ENCODE measurements at regions not wholly inside any gene's neighbourhood (a gene's known extent, or its start where the extent isn't known, plus 50 kb on each side); places are given as distances from the start of the nearest gene placed in this dataset.

DNA sequence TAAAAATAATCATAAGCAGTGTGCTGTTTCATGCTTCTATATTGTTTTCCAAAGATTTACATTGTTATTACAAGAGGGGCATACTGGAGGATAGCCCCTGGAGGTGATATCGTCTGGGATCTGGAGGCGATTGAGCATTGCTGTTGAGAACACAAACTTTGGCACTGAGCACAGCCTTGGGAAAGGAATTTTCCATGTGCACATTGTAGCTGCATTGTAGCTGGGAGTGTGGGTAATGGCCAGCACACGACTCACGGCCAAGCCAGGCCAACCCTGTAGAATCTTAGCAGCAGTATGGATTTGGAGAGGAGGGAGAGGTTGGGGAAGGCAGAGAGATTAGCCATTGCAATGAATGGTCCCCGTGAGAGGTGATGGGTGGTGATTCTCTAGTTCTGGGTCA, 121.9 kb downstream of the SMIM20 start:
- no peak for DNase-seq (ENCODE audit: low spot score)
- peaks cover 2% of the 10 kb centered on the region for H3K27me3 Mint-ChIP-seq (ENCODE audit: unreplicated experiment)
- H3K27ac Mint-ChIP-seq (ENCODE audit: unreplicated experiment) = no peak overlapping the region
- H3K4me3 Mint-ChIP-seq (ENCODE audit: unreplicated experiment) = no peak overlapping the region
- H3K9me3 Mint-ChIP-seq (ENCODE audit: unreplicated experiment) = no peaks in the 10 kb centered on the region
- H3K4me1 Mint-ChIP-seq (ENCODE audit: unreplicated experiment) = no peaks in the 10 kb centered on the region
- peaks cover 4% of the 10 kb centered on the region for H3K36me3 Mint-ChIP-seq (ENCODE audit: low read depth, unreplicated experiment)
- TF ChIP-seq CTCF (IDR thresholded peaks at IDR 0.05; ENCODE audit: unreplicated experiment) = no peak

DNA sequence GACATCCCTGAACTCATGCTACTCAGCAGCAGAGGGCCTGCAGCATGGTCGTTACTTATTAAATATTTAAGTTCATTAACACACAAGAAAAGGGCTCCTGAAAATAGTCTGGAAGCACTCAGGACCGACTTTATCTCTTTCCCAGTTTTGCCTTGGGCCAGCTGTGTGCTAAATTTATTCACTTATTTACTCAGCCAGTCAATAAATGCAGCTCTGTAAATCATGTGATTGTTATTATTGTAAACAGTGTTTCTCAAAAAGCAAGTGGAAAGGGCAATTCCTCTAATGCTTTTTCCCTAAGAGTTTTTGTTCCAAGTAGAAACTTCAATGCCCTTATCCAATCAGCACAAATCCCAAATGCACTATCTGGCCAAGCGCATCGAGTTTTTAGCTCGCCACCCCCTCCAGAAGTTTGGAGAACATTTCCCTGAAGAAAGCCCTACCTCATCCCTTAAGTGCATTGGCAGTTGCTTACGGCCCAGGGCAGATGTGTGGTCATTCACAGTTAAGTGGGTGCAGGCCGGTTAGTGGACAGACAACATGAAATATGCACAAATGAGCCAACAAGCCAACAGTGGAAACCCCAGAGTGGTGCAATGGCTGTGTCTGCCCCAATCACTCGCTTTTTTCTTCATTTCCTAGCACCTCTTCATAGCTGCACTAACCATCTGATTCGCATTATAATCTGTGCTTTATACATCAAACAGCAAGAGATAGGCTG, 125.8 kb downstream of the SMIM20 start:
- no peak overlapping the region for H3K27ac Mint-ChIP-seq (ENCODE audit: unreplicated experiment)
- H3K27me3 Mint-ChIP-seq (ENCODE audit: unreplicated experiment) = peaks cover 2% of the 10 kb centered on the region
- no peaks in the 10 kb centered on the region for H3K4me1 Mint-ChIP-seq (ENCODE audit: unreplicated experiment)
- no peak overlapping the region for H3K4me3 Mint-ChIP-seq (ENCODE audit: unreplicated experiment)
- no peak for TF ChIP-seq CTCF (IDR thresholded peaks at IDR 0.05; ENCODE audit: unreplicated experiment)
- no peak for DNase-seq (ENCODE audit: low spot score)
- H3K36me3 Mint-ChIP-seq (ENCODE audit: low read depth, unreplicated experiment) = no peaks in the 10 kb centered on the region
- no peaks in the 10 kb centered on the region for H3K9me3 Mint-ChIP-seq (ENCODE audit: unreplicated experiment)

DNA sequence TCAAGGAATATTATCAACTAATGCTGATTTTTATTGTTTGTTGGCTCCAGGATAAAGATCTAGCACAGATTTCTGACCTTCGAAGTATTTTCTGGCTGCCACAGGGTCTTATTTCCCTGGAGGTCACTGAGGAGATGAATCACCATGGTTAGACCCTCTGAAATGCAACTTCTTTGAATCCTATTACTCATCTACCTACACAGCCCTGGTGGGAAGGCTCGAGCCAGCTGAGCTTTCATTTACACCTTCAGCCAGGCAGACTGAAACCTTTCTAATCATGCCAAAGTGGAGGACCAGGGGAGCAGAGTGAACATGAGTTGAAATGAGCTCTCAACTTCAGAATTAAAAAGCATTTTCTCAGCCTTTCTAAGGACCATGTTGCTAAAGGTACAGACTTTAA, 130.5 kb downstream of the SMIM20 start:
- H3K4me3 Mint-ChIP-seq (ENCODE audit: unreplicated experiment) = no peak overlapping the region
- TF ChIP-seq CTCF (IDR thresholded peaks at IDR 0.05; ENCODE audit: unreplicated experiment) = no peak
- peaks cover 3% of the 10 kb centered on the region for H3K27me3 Mint-ChIP-seq (ENCODE audit: unreplicated experiment)
- DNase-seq (ENCODE audit: low spot score) = no peak
- no peaks in the 10 kb centered on the region for H3K9me3 Mint-ChIP-seq (ENCODE audit: unreplicated experiment)
- H3K4me1 Mint-ChIP-seq (ENCODE audit: unreplicated experiment) = no peaks in the 10 kb centered on the region
- H3K36me3 Mint-ChIP-seq (ENCODE audit: low read depth, unreplicated experiment) = no peaks in the 10 kb centered on the region
- H3K27ac Mint-ChIP-seq (ENCODE audit: unreplicated experiment) = no peak overlapping the region

DNA sequence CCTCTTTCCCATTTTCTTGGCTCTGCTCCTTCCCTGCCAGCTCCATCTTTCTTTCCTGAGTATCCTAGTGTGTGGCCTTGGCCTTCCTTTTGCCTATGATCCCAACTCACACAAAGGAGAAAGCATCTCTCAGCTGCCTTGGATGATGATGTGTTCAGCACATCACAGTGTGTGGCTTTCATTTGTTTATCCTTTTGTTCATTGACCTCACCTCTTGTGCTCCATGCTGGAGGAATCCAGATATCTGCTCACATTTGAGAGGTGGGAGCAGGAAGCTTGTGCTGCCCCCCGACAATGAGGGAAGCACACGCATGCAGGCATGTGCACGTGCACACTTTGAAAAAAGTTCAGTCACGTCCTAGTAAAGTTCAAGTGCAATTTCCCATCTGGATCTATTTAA, 131.0 kb downstream of the SMIM20 start:
- no peaks in the 10 kb centered on the region for H3K36me3 Mint-ChIP-seq (ENCODE audit: low read depth, unreplicated experiment)
- no peaks in the 10 kb centered on the region for H3K4me1 Mint-ChIP-seq (ENCODE audit: unreplicated experiment)
- no peak for TF ChIP-seq CTCF (IDR thresholded peaks at IDR 0.05; ENCODE audit: unreplicated experiment)
- no peak overlapping the region for H3K4me3 Mint-ChIP-seq (ENCODE audit: unreplicated experiment)
- H3K9me3 Mint-ChIP-seq (ENCODE audit: unreplicated experiment) = no peaks in the 10 kb centered on the region
- H3K27ac Mint-ChIP-seq (ENCODE audit: unreplicated experiment) = no peak overlapping the region
- H3K27me3 Mint-ChIP-seq (ENCODE audit: unreplicated experiment) = peaks cover 3% of the 10 kb centered on the region
- DNase-seq (ENCODE audit: low spot score) = no peak

GRCh38 chr4:26047795-26048194, 133.8 kb downstream of the SMIM20 start:
- Mint-ChIP-seq H3K27ac (ENCODE audit: unreplicated experiment) (no peak overlapping the region), H3K4me1 (ENCODE audit: unreplicated experiment) (no peaks in the 10 kb centered on the region), H3K27me3 (ENCODE audit: unreplicated experiment) (peaks cover 1% of the 10 kb centered on the region), H3K9me3 (ENCODE audit: unreplicated experiment) (no peaks in the 10 kb centered on the region), H3K36me3 (ENCODE audit: low read depth, unreplicated experiment) (no peaks in the 10 kb centered on the region), H3K4me3 (ENCODE audit: unreplicated experiment) (no peak overlapping the region)
- no peak for TF ChIP-seq CTCF (IDR thresholded peaks at IDR 0.05; ENCODE audit: unreplicated experiment)
- no peak for DNase-seq (ENCODE audit: low spot score)

Measured in endothelial cell (in vitro differentiated cells).